DMS53 treated with DMSO at 0.1 percent for 48 hours (cell line): ENCODE measurements at regions not wholly inside any gene's neighbourhood (a gene's known extent, or its start where the extent isn't known, plus 50 kb on each side); places are given as distances from the start of the nearest gene placed in this dataset.
"Not testable (repeated sequence)": the region's sequence is repeated elsewhere in the genome, so short reads cannot be mapped to it uniquely, and the experiment has no call there.

ENCODE experiments used
- DNase-seq: peaks from one replicate; lab custom pipeline; 2025; ENCODE audit not compliant: unreplicated experiment; lab: John Stamatoyannopoulos, UW

DNA sequence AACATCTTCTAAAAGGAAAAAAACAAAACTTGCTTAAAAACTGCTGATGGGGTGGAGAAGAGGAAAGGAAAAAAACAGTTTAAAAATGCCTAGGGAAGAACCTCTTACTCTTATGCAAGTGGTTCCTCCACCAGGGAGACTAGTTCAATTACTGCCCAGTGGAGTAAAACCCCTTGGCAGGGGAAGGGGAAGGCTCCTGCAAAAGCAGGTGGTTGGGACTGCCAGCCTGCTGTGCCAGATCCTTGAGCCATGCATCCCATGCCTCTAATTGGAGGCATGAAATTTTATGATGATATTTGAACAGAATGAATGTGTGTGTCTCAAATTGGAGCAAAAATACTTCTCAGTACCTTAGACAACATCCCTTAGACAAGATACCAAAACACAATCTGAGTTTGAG is 118.8 kb downstream of the FSCB start:
- DNase-seq: no peak

DNA sequence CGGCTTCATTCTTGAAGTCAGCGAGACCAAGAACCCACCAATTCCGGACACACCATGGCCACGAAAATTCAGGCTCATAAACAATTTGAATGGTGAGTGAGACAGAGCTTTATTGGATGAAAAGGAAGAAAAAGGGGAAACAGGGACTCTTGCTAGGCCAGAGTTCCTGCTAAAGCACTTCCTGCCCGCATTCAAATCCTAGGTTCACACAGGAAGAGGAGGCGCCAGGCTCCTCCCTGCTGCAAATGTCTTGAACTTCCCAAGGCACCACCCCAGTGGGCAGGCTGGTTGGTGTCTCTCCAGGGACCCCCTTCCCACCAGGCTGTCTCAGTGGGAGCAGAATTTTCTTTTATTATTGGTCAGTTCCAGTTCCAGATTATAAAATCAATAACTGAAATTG is 121.2 kb downstream of the FSCB start:
- no peak for DNase-seq

DNA sequence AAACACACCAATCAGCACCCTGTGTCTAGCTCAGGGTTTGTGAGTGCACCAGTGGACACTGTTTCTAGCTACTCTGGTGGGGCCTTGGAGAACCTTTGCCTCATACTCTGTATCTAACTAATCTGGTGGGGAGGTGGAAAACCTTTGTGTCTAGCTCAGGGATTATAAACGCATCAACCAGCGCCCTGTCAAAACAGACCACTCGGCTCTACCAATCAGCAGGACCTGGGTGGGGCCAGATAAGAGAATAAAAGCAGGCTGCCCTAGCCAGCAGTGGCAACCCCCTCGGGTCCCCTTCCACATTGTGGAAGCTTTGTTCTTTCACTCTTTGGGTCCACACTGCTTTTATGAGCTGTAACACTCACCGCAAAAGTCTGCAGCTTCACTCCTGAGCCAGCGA is 121.8 kb downstream of the FSCB start:
- not testable (repeated sequence) for DNase-seq

DNA sequence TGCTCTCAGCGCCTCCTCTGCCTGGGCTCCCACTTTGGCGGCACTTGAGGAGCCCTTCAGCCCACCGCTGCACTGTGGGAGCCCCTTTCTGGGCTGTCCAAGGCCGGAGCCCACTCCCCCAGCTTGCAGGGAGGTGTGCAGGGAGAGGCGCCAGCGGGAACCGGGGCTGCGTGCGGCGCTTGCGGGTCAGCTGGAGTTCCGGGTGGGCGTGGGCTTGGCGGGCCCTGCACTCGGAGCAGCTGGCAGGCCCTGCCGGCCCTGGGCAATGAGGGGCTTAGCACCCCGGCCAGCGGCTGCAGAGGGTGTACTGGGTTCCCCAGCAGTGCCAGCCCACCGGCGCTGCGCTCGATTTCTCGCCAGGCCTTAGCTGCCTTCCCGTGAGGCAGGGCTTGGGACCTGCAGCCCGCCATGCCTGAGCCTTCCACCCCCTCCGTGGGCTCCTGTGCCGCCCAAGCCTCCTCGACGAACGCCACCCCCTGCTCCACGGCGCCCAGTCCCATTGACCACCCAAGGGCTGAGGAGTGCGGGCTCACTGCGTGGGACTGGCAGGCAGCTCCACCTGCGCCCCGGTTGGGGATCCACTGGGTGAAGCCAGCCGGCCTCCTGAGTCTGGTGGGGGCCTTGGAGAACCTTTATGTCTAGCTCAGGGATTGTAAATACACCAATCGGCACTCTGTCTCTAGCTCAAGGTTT is 122.3 kb downstream of the FSCB start:
- not testable (repeated sequence) for DNase-seq

DNA sequence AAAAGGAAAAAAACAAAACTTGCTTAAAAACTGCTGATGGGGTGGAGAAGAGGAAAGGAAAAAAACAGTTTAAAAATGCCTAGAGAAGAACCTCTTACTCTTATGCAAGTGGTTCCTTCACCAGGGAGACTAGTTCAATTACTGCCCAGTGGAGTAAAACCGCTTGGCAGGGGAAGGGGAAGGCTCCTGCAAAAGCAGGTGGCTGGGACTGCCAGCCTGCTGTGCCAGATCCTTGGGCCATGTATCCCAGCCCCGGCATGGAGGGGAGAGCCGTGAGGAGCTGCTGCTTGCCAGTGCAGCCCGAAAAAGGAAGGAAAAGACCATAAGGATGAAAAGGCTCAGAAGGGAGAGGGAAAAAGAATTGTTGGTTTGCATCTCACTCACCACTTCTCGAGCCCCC is 123.0 kb downstream of the FSCB start:
- no peak for DNase-seq

DNA sequence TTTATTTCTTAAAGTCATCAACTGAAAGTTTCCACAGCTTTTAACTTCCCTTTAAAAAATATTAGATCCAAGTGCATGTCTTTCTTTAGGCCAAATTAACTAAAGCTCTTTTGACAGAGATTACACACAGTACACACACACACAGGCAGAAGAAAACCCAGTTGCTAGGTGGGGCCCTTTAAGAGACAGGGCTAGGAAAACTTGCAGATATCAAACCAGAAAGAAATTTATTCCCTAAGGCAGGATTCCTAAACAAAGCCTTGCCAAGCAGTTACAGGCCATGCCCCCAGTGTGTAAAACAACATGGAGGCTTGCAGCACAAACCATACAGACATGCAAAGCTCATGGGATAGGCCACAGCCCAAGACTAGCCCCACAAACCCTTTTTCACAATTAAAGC is 123.4 kb downstream of the FSCB start:
- DNase-seq: no peak

DNA sequence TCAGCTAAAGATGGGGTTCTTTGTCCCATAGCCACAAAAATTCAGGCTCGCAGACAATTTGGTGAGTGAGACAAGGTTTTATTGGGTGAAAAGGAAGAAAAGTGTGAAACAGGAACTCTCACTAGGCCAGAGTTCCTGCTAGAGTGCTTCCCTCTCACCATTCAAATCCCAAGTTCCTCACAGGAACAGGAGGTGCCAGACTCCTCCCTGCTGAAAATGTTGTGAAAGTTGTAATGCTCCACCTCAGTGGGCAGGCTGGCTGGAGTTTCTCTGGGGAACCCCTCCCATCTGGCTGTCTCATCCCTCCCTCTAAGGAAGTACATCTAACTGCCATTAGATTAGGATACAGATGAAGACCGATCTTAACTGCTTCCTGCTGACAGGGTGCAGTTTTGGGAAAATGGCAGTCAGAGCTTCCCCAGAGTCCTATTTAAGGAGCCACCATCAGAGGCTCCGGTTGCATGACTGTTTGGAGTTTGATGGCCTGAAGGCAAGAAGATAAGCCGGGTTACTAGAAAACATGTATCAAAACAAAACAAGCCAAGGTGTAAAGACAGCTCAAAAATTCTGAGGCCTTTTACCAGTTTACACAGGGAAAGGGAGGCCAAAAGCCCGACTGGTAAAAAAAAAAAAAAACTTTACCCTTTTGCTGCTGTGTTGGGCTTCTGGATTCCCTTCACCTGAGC is 127.6 kb downstream of the FSCB start:
- no peak for DNase-seq

DNA sequence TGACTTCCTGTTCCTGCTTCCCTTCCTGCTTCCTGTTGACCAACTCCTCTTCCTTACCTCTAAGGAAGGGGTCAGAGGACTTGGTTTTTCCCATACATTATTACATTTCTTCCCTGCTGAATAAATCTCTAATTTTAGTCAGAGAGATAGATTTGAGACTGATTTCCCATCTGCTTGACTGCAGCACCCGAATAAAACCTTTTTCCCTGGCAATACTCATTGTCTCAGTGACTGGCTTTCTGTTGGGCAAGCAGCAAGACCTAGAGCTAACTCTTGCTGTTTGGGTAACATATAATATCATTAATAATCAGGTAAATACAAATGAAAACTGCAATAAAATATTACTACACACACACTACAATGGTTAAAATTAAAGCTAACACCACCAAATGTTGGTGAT is 132.2 kb downstream of the FSCB start:
- DNase-seq: no peak

DNA sequence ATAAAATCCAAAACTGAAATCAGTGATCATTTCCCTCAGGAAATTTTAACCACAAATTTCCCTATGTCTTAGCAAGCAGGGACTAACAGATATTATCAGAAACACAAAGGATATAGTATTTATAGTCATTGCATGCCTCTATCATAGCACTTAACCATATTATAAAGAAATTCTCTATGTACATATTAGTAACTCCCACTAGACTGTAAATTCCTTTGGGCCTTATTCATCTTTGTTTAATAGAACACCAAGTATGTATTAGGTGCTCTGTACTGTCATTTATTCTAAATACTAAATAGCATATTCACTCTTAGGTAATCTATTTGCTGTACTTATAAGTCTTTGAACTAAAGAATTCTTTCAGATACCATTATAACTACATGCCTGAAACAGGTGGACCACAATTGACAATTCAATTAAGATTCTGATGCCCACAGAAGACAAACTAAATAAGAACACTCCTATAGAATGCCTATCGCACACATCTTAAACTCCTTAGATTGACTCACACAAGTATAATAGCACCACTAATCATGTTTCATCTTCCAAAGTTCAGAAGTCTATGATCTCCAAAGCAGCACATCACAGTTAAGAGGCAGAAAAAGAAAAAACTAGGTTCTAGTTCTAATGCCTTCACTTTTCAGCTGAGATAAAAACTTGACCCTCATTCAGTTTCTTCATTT is 134.1 kb downstream of the FSCB start:
- no peak for DNase-seq

DNA sequence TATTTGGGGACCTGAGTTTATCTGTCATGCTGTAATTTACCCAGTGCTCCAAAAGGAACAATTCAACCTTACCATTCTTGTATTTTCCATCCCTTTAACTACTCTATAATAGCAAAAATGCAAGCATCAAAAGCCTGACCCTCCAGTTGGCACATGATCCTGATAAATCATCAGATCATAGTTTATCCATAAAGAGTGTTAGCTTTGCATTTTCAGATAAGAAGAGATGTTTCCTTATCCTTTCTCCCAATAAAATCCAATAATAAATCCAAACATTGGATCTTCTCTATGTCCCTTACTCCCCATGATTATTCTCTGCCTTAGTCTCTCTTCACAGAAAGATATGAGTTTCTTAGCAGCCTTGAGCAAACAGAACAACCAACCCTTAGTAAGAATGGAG is 134.9 kb downstream of the FSCB start:
- DNase-seq: no peak

DNA sequence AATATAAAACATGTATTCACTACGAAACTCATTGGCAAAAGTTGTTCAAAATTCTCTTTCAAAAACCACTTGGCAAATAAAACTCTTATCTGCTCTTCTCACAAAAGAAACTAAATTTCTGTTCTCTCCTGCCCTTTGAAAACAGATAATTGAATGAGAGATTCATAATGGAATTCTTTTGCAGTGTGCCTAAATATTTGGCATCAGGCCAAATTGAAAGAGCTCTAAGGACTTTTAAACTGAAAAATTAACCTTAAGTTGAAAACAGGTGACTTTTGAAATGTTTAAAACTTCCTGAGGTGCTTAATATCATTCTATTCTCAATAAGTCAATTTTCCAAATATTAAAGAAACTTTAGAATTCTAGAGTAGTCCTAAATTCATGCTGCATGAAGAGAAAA is 136.4 kb downstream of the FSCB start:
- DNase-seq: no peak

DNA sequence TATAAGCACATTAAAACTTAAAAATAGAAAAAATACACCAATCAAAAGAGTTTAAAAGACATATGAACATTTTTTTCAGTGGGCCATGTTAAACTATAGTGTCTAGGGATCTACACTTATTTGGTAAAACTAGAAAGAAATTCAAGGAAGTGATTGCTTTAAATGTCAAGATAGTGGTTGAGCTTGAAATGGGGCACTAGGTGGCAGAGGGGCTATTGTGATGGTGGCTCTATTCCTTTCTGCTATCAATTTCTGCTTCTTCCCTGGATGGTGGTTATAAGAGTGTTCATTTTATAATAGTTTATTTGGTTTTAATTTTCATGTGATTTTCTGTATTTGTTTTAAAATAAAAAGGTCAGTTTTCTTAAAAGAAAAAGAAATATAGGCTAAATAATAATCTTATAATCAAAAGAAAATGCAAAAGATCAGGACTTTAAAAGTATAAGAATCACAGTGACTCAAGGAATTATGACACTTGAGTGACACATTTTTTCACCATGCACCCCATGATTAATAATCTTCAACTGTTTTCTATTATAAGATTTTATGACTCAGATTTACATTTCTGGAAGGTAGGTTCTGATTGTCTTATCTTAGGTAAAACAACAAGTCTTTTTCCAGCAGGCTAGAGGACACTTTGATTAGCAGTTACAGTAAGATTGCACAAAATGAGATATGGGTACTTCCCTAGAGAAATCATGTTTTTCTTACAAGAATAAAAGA is 137.5 kb downstream of the FSCB start:
- no peak for DNase-seq

DNA sequence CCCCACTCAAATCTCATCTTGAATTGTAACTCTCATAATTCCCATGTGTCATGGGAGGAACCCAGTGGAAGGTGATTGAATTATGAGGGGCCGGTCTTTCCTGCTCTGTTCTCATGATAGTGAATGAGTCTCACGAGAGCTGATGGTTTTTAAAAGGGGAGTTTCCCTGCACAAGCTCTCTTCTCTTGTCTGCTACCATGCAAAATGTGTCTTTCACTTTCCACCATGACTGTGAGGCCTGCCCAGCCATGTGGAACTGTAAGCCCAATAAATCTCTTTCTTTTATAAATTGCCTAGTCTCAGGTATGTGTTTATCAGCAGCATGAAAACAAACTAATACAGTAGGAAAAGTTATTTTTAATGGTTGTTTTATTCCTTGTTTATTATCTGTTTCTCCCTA is 146.0 kb downstream of the FSCB start:
- no peak for DNase-seq

DNA sequence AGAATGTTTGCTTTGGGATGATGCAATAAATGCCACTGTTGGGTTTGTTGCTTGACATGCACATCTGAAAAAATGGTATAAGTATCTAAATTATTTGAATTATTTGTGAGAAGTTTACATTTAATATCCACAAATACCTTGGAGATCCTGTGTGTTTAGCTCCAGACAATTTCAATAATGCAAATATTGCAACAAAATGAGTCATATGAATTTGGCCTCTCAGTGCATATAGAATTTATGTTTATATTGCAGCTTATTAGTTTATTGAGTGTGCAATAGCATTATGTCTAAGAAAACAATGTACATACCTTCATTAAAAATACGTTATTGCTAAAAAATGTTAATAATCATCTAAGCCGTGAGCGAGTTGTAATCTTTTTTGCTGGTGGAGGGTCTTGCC is 153.3 kb downstream of the FSCB start:
- no peak for DNase-seq

DNA sequence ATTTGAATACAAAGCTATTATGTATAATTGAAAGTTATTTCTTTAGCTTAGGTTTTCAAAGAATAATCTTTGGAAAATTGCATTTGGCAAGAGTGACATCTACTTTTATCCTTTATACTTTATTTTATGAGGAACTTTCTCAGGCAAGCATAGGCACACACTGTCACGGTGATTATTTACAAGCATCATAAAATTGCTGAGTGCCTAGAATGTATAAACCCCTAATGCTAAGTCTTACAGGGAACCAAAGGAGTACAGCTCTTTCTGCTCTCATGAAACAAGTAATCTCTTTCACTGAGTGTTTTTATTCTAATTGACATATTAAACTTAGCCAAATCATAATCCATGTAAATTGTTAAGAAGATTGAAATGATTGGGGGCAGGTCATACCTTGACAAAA is 154.9 kb downstream of the FSCB start:
- no peak for DNase-seq

DNA sequence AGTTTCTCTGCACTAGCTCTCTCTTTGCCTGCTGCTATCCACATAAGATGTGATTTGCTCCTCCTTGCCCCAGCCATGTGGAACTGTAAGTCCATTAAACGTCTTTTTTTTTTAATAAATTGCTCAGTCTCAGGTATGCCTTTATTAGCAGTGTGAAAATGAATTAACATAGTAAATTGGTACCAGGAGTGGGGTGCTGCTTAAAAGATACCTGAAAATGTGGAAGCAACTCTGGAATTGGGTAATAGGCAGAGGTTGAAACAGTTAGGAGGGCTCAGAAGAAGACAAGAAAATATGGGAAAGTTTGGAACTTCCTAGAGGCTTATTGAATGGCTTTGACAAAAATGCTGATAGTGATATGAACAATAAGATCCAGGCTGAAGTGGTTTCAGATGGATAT is 159.8 kb downstream of the FSCB start:
- DNase-seq: no peak

DNA sequence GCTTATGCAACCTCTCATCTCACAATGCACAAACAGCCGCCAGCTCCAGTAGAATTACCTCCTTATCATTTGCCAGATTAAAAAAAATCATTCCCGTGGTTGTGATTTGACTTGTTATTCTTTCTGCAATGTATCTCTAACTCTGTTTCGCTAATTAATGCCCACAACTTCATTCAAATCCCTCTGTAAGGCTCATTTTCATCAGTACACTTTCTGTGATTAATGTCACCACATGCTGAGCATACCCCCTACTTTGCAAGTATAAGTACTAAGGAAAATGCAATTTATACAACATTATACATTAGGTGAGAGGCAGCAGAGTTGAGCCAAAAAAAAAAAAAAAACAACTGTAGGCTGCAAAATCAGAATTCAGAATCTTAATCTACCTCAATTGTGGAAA is 166.0 kb downstream of the FSCB start:
- DNase-seq: no peak

DNA sequence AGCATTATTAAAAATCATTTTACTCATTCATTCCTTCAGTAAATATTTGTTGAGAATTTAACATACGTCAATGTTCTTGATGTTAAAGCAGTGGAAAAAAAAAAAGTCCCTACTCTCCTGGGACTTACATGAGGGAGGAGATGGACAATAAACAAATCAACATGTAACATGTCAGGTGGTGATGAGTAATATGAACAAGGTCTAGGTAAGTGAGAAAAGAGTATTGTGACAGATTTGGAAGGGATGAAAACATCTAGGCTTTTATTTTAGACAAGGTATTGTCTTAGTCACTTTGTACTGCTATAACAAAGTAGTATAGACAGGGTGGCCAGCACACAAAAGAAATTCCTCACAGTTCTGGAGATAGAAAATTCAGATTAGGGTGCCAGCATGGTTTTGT is 167.2 kb downstream of the FSCB start:
- DNase-seq: no peak

DNA sequence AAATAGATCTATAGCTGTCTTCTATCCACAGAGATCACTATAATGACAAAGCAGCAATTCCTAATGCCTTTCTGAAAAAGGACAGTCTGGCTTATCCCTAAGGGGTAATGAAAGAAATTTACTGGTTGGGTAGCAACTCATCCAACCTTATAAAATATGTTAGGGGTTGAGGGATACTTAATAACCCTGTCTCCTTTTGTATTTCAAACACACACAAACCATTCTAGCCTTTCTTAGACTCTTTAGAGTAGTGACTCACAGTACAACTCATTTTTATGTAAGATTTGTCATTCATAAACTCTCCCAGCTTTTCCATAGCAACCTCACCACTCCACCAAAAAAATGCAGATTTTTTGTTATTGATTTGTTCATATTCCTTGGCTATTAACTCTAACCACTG is 167.9 kb downstream of the FSCB start:
- no peak for DNase-seq

DNA sequence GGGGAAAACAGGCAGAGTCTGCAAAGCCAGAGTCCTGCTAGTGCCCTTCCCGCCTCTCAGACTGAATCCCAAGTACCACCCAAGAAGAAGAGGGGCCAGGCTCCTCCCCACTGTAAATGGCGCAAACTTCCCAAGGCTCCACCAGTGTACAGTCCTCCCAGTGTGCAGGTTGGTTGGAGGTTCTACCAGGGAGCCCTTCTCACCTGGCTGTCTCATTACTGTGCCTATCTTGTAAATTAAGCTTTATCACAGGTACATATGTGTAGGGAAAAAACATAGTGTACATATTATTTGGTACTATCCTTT is 189.7 kb downstream of the FSCB start:
- DNase-seq: no peak

DNA sequence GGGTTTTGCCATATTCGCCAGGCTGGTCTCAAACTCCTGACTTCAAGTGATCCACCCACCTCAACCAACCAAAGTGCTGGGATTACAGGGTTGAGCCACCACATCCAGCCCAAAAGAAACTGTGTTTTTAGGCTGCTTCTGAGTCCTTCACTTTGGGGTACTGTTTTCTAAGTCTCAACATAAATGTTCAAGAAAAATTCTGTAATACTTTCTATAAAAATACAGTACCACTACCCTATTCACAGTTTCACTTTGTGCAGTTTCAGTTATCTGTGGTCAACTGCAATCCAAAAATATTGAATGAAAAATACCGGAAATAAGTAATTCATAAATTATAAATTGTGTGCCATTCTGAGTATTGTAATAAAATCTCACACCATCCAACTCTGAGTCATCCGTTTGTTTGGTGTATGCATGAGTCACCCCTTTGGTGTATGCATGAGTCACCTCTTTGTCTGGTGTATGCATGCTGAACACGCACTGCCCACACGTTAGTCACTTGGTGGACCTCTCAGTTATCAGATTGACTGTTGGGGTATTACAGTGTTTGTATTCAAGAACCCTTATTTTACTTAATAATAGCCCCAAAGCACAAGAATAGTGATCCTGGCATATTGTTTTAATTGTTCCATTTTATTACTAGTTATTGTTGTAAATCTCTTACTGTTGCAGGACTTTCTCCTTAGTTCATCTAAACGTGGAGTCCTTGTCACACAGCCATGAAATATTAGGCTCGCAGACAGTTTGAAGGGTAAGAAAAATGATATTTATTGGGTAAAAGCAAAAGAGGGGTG is 190.2 kb downstream of the FSCB start:
- peak; percentile 90 for DNase-seq
